H1 (cell line): ENCODE measurements at regions not wholly inside any gene's neighbourhood (a gene's known extent, or its start where the extent isn't known, plus 50 kb on each side); places are given as distances from the start of the nearest gene placed in this dataset.

Experiments
- CTCF ChIA-PET: fragments of 300-600 bp; sonication (Branson Sonifier 250); formaldehyde crosslinking; loops from one replicate; lab custom pipeline; 2021; ENCODE audit not compliant: partially characterized antibody; lab: Charles Lee
- POLR2A ChIA-PET: fragments of 300-600 bp; sonication (Branson Sonifier 250); formaldehyde crosslinking; loops from one replicate; lab custom pipeline; 2021; ENCODE audit warnings: inconsistent platforms; ENCODE audit not compliant: partially characterized antibody; lab: Charles Lee
- DNase-seq, 2 experiments: peaks; one replicate each; pipeline versions ENCODE4 v3.0.0 to v3.0.0-alpha.2; 2010 to 2022; ENCODE audit warnings: low spot score in 2 of 2, low read depth in 1 of 2, mixed read lengths in 1 of 2
- FAIRE-seq: peaks from 2 replicates; lab custom pipeline; 2011; peaks lifted over from hg19 to GRCh38; lab: Jason Lieb, UNC
- H2AFZ ChIP-seq: 2 replicates; pipeline ENCODE4 v1.8.1; 2012; ENCODE audit warnings: low read length, inconsistent platforms
- H2AK5ac ChIP-seq: 2 replicates; pipeline ENCODE4 v1.6.1; 2013; ENCODE audit warnings: low read depth, low read length
- H2BK120ac ChIP-seq: replicated peaks from 2 replicates; pipeline ENCODE3; 2013; ENCODE audit warnings: low read depth, low read length, inconsistent platforms
- H2BK12ac ChIP-seq: 2 replicates; pipeline ENCODE4 v1.6.1; 2013; ENCODE audit warnings: low read depth, low read length
- H2BK15ac ChIP-seq: 2 replicates; pipeline ENCODE4 v1.6.1; 2013; ENCODE audit warnings: low read length
- H2BK20ac ChIP-seq: 2 replicates; pipeline ENCODE4 v1.6.1; 2013; ENCODE audit warnings: low read length
- H2BK5ac ChIP-seq: 2 replicates; pipeline ENCODE4 v1.6.1; 2013; ENCODE audit warnings: low read depth, low read length
- H3K14ac ChIP-seq: 2 replicates; pipeline ENCODE4 v1.6.1; 2013; ENCODE audit warnings: inconsistent platforms; ENCODE audit not compliant: insufficient read length
- H3K18ac ChIP-seq: 2 replicates; pipeline ENCODE4 v1.6.1; 2013; ENCODE audit warnings: low read length; ENCODE audit errors: extremely low read depth
- H3K23ac ChIP-seq: 2 replicates; pipeline ENCODE4 v1.6.1; 2013; ENCODE audit warnings: inconsistent platforms; ENCODE audit not compliant: insufficient read length
- H3K23me2 ChIP-seq: 2 replicates; pipeline ENCODE4 v1.6.1; 2013; ENCODE audit warnings: low read depth, low read length
- H3K27ac ChIP-seq: 2 replicates; pipeline ENCODE4 v1.6.1; 2011; ENCODE audit warnings: low read depth, low read length, inconsistent platforms
- H3K27me3 ChIP-seq, 4 experiments: replicated peaks in 1 of 4; 1 replicate in 1 of 4; 2 replicates in 3 of 4; pipeline versions ENCODE4 v1.6.1 to v1.8.1; 2011 to 2013; ENCODE audit warnings: low read length in 3 of 4, mild to moderate bottlenecking in 3 of 4, inconsistent platforms in 2 of 4, mixed read lengths in 2 of 4, moderate library complexity in 1 of 4; ENCODE audit not compliant: control insufficient read depth in 3 of 4, insufficient read depth in 3 of 4; ENCODE audit errors: extremely low read depth in 1 of 4
- H3K36me3 ChIP-seq, 4 experiments: 2 replicates each; pipeline versions ENCODE4 v1.6.1 to v1.8.1; 2011 to 2013; ENCODE audit warnings: mild to moderate bottlenecking in 4 of 4, low read length in 3 of 4, moderate library complexity in 2 of 4, control low read depth in 1 of 4, inconsistent platforms in 1 of 4; ENCODE audit not compliant: insufficient read depth in 4 of 4, control insufficient read depth in 2 of 4
- H3K4ac ChIP-seq: replicated peaks from 2 replicates; pipeline ENCODE3; 2013; ENCODE audit warnings: low read length, low read depth, mixed read lengths, inconsistent platforms; ENCODE audit not compliant: insufficient read length
- H3K4me1 ChIP-seq, 4 experiments: replicated peaks in 1 of 4; 1 replicate in 1 of 4; 2 replicates in 3 of 4; pipeline versions ENCODE4 v1.6.1 to v1.8.1; 2011 to 2013; ENCODE audit warnings: low read length in 3 of 4, inconsistent platforms in 2 of 4, mixed read lengths in 1 of 4; ENCODE audit not compliant: insufficient read depth in 4 of 4, control insufficient read depth in 3 of 4
- H3K4me2 ChIP-seq, 2 experiments: 2 replicates each; pipeline versions ENCODE4 v1.6.1 to v1.8.1; 2011 to 2013; ENCODE audit warnings: low read depth in 2 of 2, low read length in 2 of 2, control low read depth in 1 of 2, inconsistent platforms in 1 of 2, mild to moderate bottlenecking in 1 of 2; ENCODE audit not compliant: insufficient read depth in 1 of 2
- H3K4me3 ChIP-seq, 4 experiments: fragments of 200-600, 300-600 bp in 1 of 4; sonication (generic), shearing (Covaris generic), sonication (Bioruptor Twin) in 1 of 4; 2 replicates each; pipeline versions ENCODE4 v1.5.1 to v1.8.1; 2011 to 2016; ENCODE audit warnings: low read length in 4 of 4, low read depth in 3 of 4, control low read depth in 2 of 4, inconsistent platforms in 2 of 4, mild to moderate bottlenecking in 2 of 4, mixed read lengths in 1 of 4, moderate library complexity in 1 of 4; ENCODE audit not compliant: insufficient read depth in 2 of 4; ENCODE audit errors: extremely low read depth in 1 of 4
- H3K56ac ChIP-seq: replicated peaks from 2 replicates; pipeline ENCODE3; 2013; ENCODE audit warnings: low read depth, mild to moderate bottlenecking, mixed read lengths, low read length, inconsistent platforms; ENCODE audit not compliant: insufficient read length
- H3K79me1 ChIP-seq: 2 replicates; pipeline ENCODE4 v1.6.1; 2013; ENCODE audit warnings: low read depth, low read length, control low read depth
- H3K79me2 ChIP-seq, 2 experiments: 2 replicates each; pipeline versions ENCODE4 v1.6.1 to v1.8.1; 2012 to 2013; ENCODE audit warnings: low read length in 2 of 2, mild to moderate bottlenecking in 2 of 2, inconsistent platforms in 1 of 2; ENCODE audit not compliant: insufficient read depth in 2 of 2, control insufficient read depth in 1 of 2
- H3K9ac ChIP-seq, 4 experiments: replicated peaks in 1 of 4; 1 replicate in 1 of 4; 2 replicates in 3 of 4; pipeline versions ENCODE4 v1.6.1 to v1.8.1; 2011 to 2013; ENCODE audit warnings: low read depth in 3 of 4, low read length in 3 of 4, control low read depth in 2 of 4, mild to moderate bottlenecking in 2 of 4, moderate library complexity in 2 of 4, inconsistent platforms in 1 of 4; ENCODE audit errors: extremely low read depth in 1 of 4
- H3K9me3 ChIP-seq, 2 experiments: 2 replicates each; pipeline versions ENCODE4 v1.6.1 to v1.8.1; 2012 to 2013; ENCODE audit warnings: mild to moderate bottlenecking in 2 of 2, moderate library complexity in 2 of 2, control low read depth in 1 of 2, inconsistent platforms in 1 of 2, low read depth in 1 of 2, low read length in 1 of 2, mixed read lengths in 1 of 2; ENCODE audit not compliant: insufficient read depth in 2 of 2
- H4K20me1 ChIP-seq, 2 experiments: replicated peaks in 1 of 2; 2 replicates each; pipeline versions ENCODE3 to v1.8.1; 2011 to 2013; ENCODE audit warnings: inconsistent platforms in 2 of 2, low read length in 2 of 2, mild to moderate bottlenecking in 1 of 2; ENCODE audit not compliant: insufficient read depth in 2 of 2, control insufficient read depth in 1 of 2
- H4K5ac ChIP-seq: 2 replicates; pipeline ENCODE4 v1.6.1; 2013; ENCODE audit warnings: low read length, low read depth, mixed read lengths, inconsistent platforms; ENCODE audit not compliant: insufficient read length
- H4K8ac ChIP-seq: 2 replicates; pipeline ENCODE4 v1.8.0; 2013; ENCODE audit warnings: mild to moderate bottlenecking, moderate library complexity, low read length, inconsistent platforms; ENCODE audit not compliant: insufficient read depth; ENCODE audit errors: extremely low read depth
- H4K91ac ChIP-seq: replicated peaks from 2 replicates; pipeline ENCODE3; 2013; ENCODE audit warnings: low read length, mixed read lengths, inconsistent platforms; ENCODE audit not compliant: insufficient read length
- ASH2L ChIP-seq: fragments of 200-600, 300-600 bp; sonication (generic); IDR thresholded peaks from one replicate; pipeline ENCODE4 v1.7.1; 2017; ENCODE audit warnings: low read length
- CTBP2 ChIP-seq: IDR thresholded peaks from 2 replicates; pipeline ENCODE4 v1.7.0; 2011; ENCODE audit warnings: borderline replicate concordance, mild to moderate bottlenecking, moderate library complexity, mixed read lengths, low read length; ENCODE audit not compliant: insufficient read depth, insufficient read length
- POU5F1 ChIP-seq: IDR thresholded peaks from 2 replicates; pipeline ENCODE4 v1.6.1; 2011; ENCODE audit warnings: low read depth, mild to moderate bottlenecking, low read length, moderate library complexity
- WGBS, 2 experiments: shearing (Covaris generic) in 1 of 2; methylation state at CpG; one replicate each; pipeline versions ENCODE4 v1.1.6 to v1.1.7; 2013 to 2015; ENCODE audit warnings: low lambda C conversion rate in 2 of 2, mixed read lengths in 2 of 2, inconsistent platforms in 1 of 2, low coverage in 1 of 2, missing lambda C conversion rate in 1 of 2; ENCODE audit not compliant: insufficient replicate concordance in 2 of 2, insufficient coverage in 1 of 2, insufficient read length in 1 of 2; ENCODE audit errors: extremely low coverage in 1 of 2, missing lambda C conversion rate in 1 of 2; 5-methylcytosine and 5-hydroxymethylcytosine counted together

- H2BK15ac ChIP-seq, result no peak overlapping the region
- H3K9ac ChIP-seq, result no peak overlapping the region
- H2BK5ac ChIP-seq, result no peak overlapping the region
- no peaks in the 10 kb centered on the region for H3K27me3 ChIP-seq
- POLR2A ChIA-PET, result interaction anchor here (0.6 kb wide), 1 partner anchor 782 kb away, joined by 3 read pairs; no protein-coding TSS in a partner anchor
- H2BK120ac ChIP-seq, result no peak overlapping the region
- WGBS, 2 experiments, result 91% methylated on average over 7 of the region's 7 CpGs; no CpG with 5 or more reads in 1 of the 2 experiments
- no peak overlapping the region for H3K18ac ChIP-seq
- H2BK20ac ChIP-seq, result no peak overlapping the region
- no peak overlapping the region for H3K27ac ChIP-seq
- no peak overlapping the region for H4K91ac ChIP-seq
- no peaks in the 10 kb centered on the region for H3K9me3 ChIP-seq
- H3K14ac ChIP-seq, result no peak overlapping the region
- no peak overlapping the region for H3K4ac ChIP-seq
- H2AK5ac ChIP-seq, result no peak overlapping the region
- TF ChIP-seq ASH2L (no peak), CTBP2 (no peak), POU5F1 (no peak)
- TF ChIP-seq, all 59 proteins: peak for 0
- Histone ChIP-seq H4K8ac (no peak overlapping the region; the same call in 1 of the 2 replicates), H3K4me2 (no peak overlapping the region), H3K4me1 (peaks cover 0 to 2% (median 0%) of the 10 kb centered on the region in 4 experiments; a peak in 1 of 7 replicates), H3K36me3 (no peaks in the 10 kb centered on the region), H3K56ac (no peak overlapping the region), H3K23me2 (no peaks in the 10 kb centered on the region), H2BK12ac (no peak overlapping the region), H4K20me1 (no peaks in the 10 kb centered on the region), H3K23ac (no peak overlapping the region), H2AFZ (no peak overlapping the region), H4K5ac (no peak overlapping the region), H3K4me3 (no peak overlapping the region), H3K79me2 (no peaks in the 10 kb centered on the region), H3K79me1 (no peaks in the 10 kb centered on the region)
- CTCF ChIA-PET, result interaction anchor here (0.7 to 1.2 kb wide), 2 partner anchors 27 to 61 kb away, joined by 3 to 4 read pairs; no protein-coding TSS in a partner anchor
- DNase-seq (no peak), FAIRE-seq (no peak)
Observed at GRCh38 chr10:3325954-3326750, 153.6 kb upstream of the PITRM1 start.
